CD14-positive monocyte (primary cell): ENCODE measurements at regions not wholly inside any gene's neighbourhood (a gene's known extent, or its start where the extent isn't known, plus 50 kb on each side); places are given as distances from the start of the nearest gene placed in this dataset.

Experiments used
- DNase-seq, 3 donors: peaks; one replicate each; pipeline ENCODE4 v3.0.0-alpha.2; 2011 to 2022
- H2AFZ ChIP-seq: 2 replicates; pipeline ENCODE4 v1.6.0; 2012; ENCODE audit warnings: mild to moderate bottlenecking, low read depth, low read length, inconsistent platforms; ENCODE audit not compliant: insufficient read depth, poor library complexity, severe bottlenecking
- H3K27ac ChIP-seq, 2 donors: 1 replicate in 1 of 2; 2 replicates in 1 of 2; pipeline ENCODE4 v1.5.1; 2012 to 2013; ENCODE audit warnings: low read length in 2 of 2, control low read depth in 1 of 2, inconsistent platforms in 1 of 2, low read depth in 1 of 2, mild to moderate bottlenecking in 1 of 2
- H3K27me3 ChIP-seq, 2 donors: one replicate each; pipeline versions ENCODE4 v1.6.0 to v1.6.1; 2011 to 2013; ENCODE audit warnings: low read length in 2 of 2; ENCODE audit not compliant: control insufficient read depth in 2 of 2, insufficient read depth in 2 of 2
- H3K36me3 ChIP-seq, 2 donors: replicated peaks in 1 of 2; 1 replicate in 1 of 2; 2 replicates in 1 of 2; pipeline versions ENCODE4 v1.5.1 to v1.6.1; 2012 to 2013; ENCODE audit warnings: low read length in 2 of 2, control low read depth in 1 of 2, inconsistent platforms in 1 of 2, mild to moderate bottlenecking in 1 of 2; ENCODE audit not compliant: insufficient read depth in 2 of 2, control insufficient read depth in 1 of 2
- H3K4me1 ChIP-seq, 2 donors: 1 replicate in 1 of 2; 2 replicates in 1 of 2; pipeline versions ENCODE4 v1.5.1 to v1.6.1; 2012 to 2013; ENCODE audit warnings: low read length in 2 of 2, control low read depth in 1 of 2, inconsistent platforms in 1 of 2, mild to moderate bottlenecking in 1 of 2, moderate library complexity in 1 of 2; ENCODE audit not compliant: insufficient read depth in 2 of 2, control insufficient read depth in 1 of 2
- H3K4me2 ChIP-seq: replicated peaks from 2 replicates; pipeline ENCODE3; 2012; ENCODE audit warnings: low read length, moderate library complexity, mild to moderate bottlenecking; ENCODE audit not compliant: poor library complexity, severe bottlenecking; ENCODE audit errors: extremely low read depth
- H3K4me3 ChIP-seq, 3 experiments: fragments of 200-600 bp in 1 of 3; sonication (generic) in 1 of 3; replicated peaks in 1 of 3; 1 replicate in 2 of 3; 2 replicates in 1 of 3; pipeline ENCODE4 v1.5.1; 2011 to 2013; ENCODE audit warnings: low read length in 3 of 3, mild to moderate bottlenecking in 3 of 3, control low read depth in 2 of 3, low read depth in 2 of 3, inconsistent platforms in 1 of 3, moderate library complexity in 1 of 3
- H3K79me2 ChIP-seq: 2 replicates; pipeline ENCODE4 v1.6.0; 2012; ENCODE audit warnings: mild to moderate bottlenecking, control low read depth, inconsistent platforms, low read length, moderate library complexity; ENCODE audit not compliant: insufficient read depth
- H3K9ac ChIP-seq: 2 replicates; pipeline ENCODE4 v1.6.0; 2017; ENCODE audit warnings: low read length, mild to moderate bottlenecking; ENCODE audit not compliant: insufficient read depth, poor library complexity, severe bottlenecking
- H3K9me3 ChIP-seq, 2 donors: replicated peaks in 1 of 2; 1 replicate in 1 of 2; 2 replicates in 1 of 2; pipeline versions ENCODE4 v1.5.1 to v1.6.1; 2012 to 2013; ENCODE audit warnings: low read length in 2 of 2, control low read depth in 1 of 2; ENCODE audit not compliant: control insufficient read depth in 1 of 2, insufficient read depth in 1 of 2
- H4K20me1 ChIP-seq: 2 replicates; pipeline ENCODE4 v1.6.0; 2012; ENCODE audit warnings: mild to moderate bottlenecking, low read length, control low read depth, moderate library complexity; ENCODE audit not compliant: insufficient read depth
- H3K27ac Mint-ChIP-seq, 7 donors: one replicate each; pipeline ENCODE4 v1.8.0; 2020; ENCODE audit warnings: mild to moderate bottlenecking in 7 of 7, mixed read lengths in 7 of 7, moderate library complexity in 6 of 7, inconsistent platforms in 2 of 7
- H3K27me3 Mint-ChIP-seq, 3 donors: one replicate each; pipeline ENCODE4 v1.8.0; 2021 to 2022; ENCODE audit warnings: low read depth in 3 of 3, mild to moderate bottlenecking in 3 of 3, mixed read lengths in 3 of 3, moderate library complexity in 3 of 3, inconsistent platforms in 1 of 3
- H3K36me3 Mint-ChIP-seq, 2 donors: one replicate each; pipeline ENCODE4 v1.8.0; 2020; ENCODE audit warnings: mixed read lengths in 2 of 2, inconsistent platforms in 1 of 2, mild to moderate bottlenecking in 1 of 2
- H3K4me1 Mint-ChIP-seq: one replicate; pipeline ENCODE4 v1.8.0; 2020; ENCODE audit warnings: mild to moderate bottlenecking, mixed read lengths
- H3K4me3 Mint-ChIP-seq, 2 donors: one replicate each; pipeline ENCODE4 v1.8.0; 2020; ENCODE audit warnings: mild to moderate bottlenecking in 2 of 2, mixed read lengths in 2 of 2, moderate library complexity in 1 of 2
- H3K9me3 Mint-ChIP-seq, 7 donors: one replicate each; pipeline ENCODE4 v1.8.0; 2020 to 2022; ENCODE audit warnings: mixed read lengths in 7 of 7, mild to moderate bottlenecking in 6 of 7, moderate library complexity in 6 of 7, inconsistent platforms in 2 of 7
- CTCF ChIP-seq: fragments of 200-600 bp; IDR thresholded peaks from one replicate; pipeline ENCODE4 v1.8.0; 2022; ENCODE audit warnings: antibody characterized with exemption, mild to moderate bottlenecking
- WGBS: methylation state at CpG from one replicate; pipeline ENCODE4 v1.1.5; 2013; ENCODE audit warnings: missing lambda C conversion rate; ENCODE audit not compliant: insufficient coverage; 5-methylcytosine and 5-hydroxymethylcytosine counted together
- intact Hi-C, 2 donors: fragments of 100-400 bp; cut with micrococcal nuclease; formaldehyde crosslinking; loops; one replicate each; pipeline versions ENCODE4 v1.15.0 to v1.15.1; 2023

DNA sequence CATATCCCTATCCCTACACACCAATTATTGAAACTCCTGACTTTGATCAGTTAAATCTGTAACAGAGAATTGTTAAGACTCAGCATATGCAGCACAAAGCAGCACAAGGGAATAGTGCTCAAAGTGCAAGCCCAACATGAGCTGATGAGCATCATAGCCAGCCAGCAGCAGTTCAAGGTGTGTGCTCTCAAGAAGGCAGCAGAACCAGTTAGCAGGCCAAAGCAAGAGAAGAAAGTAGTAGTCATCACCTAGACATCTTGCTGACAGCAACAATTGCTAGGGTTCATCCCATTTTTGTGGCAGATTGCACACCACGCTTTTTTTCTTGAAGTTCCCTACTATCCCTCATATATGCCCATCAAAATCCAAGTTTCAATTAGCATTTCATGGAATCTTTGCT lies 478.3 kb downstream of the COL11A1 start:
- H3K9ac ChIP-seq: no peak overlapping the region
- H3K4me3 ChIP-seq: no peak overlapping the region
- H3K36me3 ChIP-seq: no peaks in the 10 kb centered on the region
- H3K79me2 ChIP-seq: no peaks in the 10 kb centered on the region
- peaks cover 0 to 6% (median 2%) of the 10 kb centered on the region in 7 donors for H3K9me3 Mint-ChIP-seq
- H3K27me3 Mint-ChIP-seq: no peaks in the 10 kb centered on the region
- TF ChIP-seq CTCF: no peak
- H3K4me2 ChIP-seq: no peak overlapping the region
- H3K27me3 ChIP-seq: no peaks in the 10 kb centered on the region
- no peak for DNase-seq
- H3K9me3 ChIP-seq: peaks cover 0 to 5% of the 10 kb centered on the region in 2 donors
- no peaks in the 10 kb centered on the region for H3K36me3 Mint-ChIP-seq
- no CpG with 5 or more reads among the region's 1 CpG for WGBS
- H3K4me1 Mint-ChIP-seq: no peaks in the 10 kb centered on the region
- intact Hi-C loops: no loop called here
- no peak overlapping the region for H3K27ac ChIP-seq
- no peak overlapping the region for H3K27ac Mint-ChIP-seq
- H3K4me1 ChIP-seq: no peaks in the 10 kb centered on the region
- H3K4me3 Mint-ChIP-seq: no peak overlapping the region
- H4K20me1 ChIP-seq: no peaks in the 10 kb centered on the region
- H2AFZ ChIP-seq: no peak overlapping the region

- no peak overlapping the region for H3K27ac ChIP-seq
- no peaks in the 10 kb centered on the region for H3K27me3 Mint-ChIP-seq
- no peaks in the 10 kb centered on the region for H3K4me1 Mint-ChIP-seq
- TF ChIP-seq CTCF: no peak
- no peak overlapping the region for H2AFZ ChIP-seq
- H4K20me1 ChIP-seq: no peaks in the 10 kb centered on the region
- H3K4me3 ChIP-seq: no peak overlapping the region
- H3K9me3 ChIP-seq: peaks cover 3 to 5% of the 10 kb centered on the region in 2 donors
- WGBS: 95% methylated on average over 4 of the region's 5 CpGs
- H3K9ac ChIP-seq: no peak overlapping the region
- no peaks in the 10 kb centered on the region for H3K36me3 ChIP-seq
- no peak overlapping the region for H3K4me2 ChIP-seq
- H3K36me3 Mint-ChIP-seq: no peaks in the 10 kb centered on the region
- no peaks in the 10 kb centered on the region for H3K27me3 ChIP-seq
- peaks cover 0 to 8% (median 2%) of the 10 kb centered on the region in 7 donors for H3K9me3 Mint-ChIP-seq
- no peaks in the 10 kb centered on the region for H3K79me2 ChIP-seq
- H3K27ac Mint-ChIP-seq: no peak overlapping the region
- intact Hi-C loops: no loop called here
- no peaks in the 10 kb centered on the region for H3K4me1 ChIP-seq
- no peak overlapping the region for H3K4me3 Mint-ChIP-seq
- no peak for DNase-seq
These were observed 480.2 kb downstream of the COL11A1 start for GRCh38 chr1:102628109-102628613.
